Chondrocyte (in vitro differentiated cells): ENCODE measurements at regions not wholly inside any gene's neighbourhood (a gene's known extent, or its start where the extent isn't known, plus 50 kb on each side); places are given as distances from the start of the nearest gene placed in this dataset.

Experiments
- DNase-seq: peaks from one replicate; pipeline ENCODE4 v3.0.0; 2021; ENCODE audit warnings: mixed read lengths, low spot score
- H3K27ac Mint-ChIP-seq: one replicate; pipeline ENCODE4 v1.8.0; 2021; ENCODE audit warnings: mild to moderate bottlenecking, moderate library complexity, mixed read lengths; ENCODE audit not compliant: unreplicated experiment
- H3K27me3 Mint-ChIP-seq: 2 replicates; pipeline ENCODE4 v1.8.0; 2021; ENCODE audit warnings: low read depth, mixed read lengths
- H3K36me3 Mint-ChIP-seq: 2 replicates; pipeline ENCODE4 v1.8.0; 2021; ENCODE audit warnings: low read depth, mixed read lengths
- H3K4me1 Mint-ChIP-seq: 2 replicates; pipeline ENCODE4 v1.8.0; 2021; ENCODE audit warnings: low read depth, mild to moderate bottlenecking, mixed read lengths
- H3K4me3 Mint-ChIP-seq: one replicate; pipeline ENCODE4 v1.8.0; 2021; ENCODE audit warnings: mild to moderate bottlenecking, moderate library complexity, mixed read lengths; ENCODE audit not compliant: unreplicated experiment
- H3K9me3 Mint-ChIP-seq: 2 replicates; pipeline ENCODE4 v1.8.0; 2021; ENCODE audit warnings: low read depth, mixed read lengths
- TF ChIP-seq, protein P1 (sequence below): fragments of 200-600 bp; sonication (generic); IDR thresholded peaks from 2 replicates; pipeline ENCODE4 v1.5.0; 2021; ENCODE audit warnings: antibody characterized with exemption, mild to moderate bottlenecking, moderate library complexity

DNA sequence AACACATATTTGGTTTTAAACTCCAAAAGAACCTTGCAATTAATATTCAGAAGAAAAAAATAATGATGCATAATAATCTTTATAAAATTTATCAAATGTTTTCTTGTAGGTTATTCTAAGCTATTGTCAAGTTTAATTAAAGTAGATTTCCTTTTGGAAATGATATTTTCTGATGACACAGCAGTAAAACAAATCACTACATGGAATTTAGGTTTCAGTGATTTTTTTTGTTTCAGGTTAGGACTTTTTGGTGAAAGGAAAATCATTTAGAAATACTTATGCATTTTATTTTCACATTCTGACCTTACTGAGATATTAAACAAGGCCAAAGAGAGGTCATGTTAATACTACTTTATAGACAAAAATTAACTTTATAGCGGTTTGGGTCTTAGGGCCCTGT lies 1067.2 kb downstream of the TMTC2 start:
- Mint-ChIP-seq H3K27ac (no peak overlapping the region), H3K27me3 (no peaks in the 10 kb centered on the region), H3K4me3 (no peak overlapping the region), H3K9me3 (peaks cover 3% of the 10 kb centered on the region), H3K4me1 (no peaks in the 10 kb centered on the region), H3K36me3 (no peaks in the 10 kb centered on the region)
- TF ChIP-seq, protein P1, sequence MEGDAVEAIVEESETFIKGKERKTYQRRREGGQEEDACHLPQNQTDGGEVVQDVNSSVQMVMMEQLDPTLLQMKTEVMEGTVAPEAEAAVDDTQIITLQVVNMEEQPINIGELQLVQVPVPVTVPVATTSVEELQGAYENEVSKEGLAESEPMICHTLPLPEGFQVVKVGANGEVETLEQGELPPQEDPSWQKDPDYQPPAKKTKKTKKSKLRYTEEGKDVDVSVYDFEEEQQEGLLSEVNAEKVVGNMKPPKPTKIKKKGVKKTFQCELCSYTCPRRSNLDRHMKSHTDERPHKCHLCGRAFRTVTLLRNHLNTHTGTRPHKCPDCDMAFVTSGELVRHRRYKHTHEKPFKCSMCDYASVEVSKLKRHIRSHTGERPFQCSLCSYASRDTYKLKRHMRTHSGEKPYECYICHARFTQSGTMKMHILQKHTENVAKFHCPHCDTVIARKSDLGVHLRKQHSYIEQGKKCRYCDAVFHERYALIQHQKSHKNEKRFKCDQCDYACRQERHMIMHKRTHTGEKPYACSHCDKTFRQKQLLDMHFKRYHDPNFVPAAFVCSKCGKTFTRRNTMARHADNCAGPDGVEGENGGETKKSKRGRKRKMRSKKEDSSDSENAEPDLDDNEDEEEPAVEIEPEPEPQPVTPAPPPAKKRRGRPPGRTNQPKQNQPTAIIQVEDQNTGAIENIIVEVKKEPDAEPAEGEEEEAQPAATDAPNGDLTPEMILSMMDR: no peak
- DNase-seq: no peak

DNA sequence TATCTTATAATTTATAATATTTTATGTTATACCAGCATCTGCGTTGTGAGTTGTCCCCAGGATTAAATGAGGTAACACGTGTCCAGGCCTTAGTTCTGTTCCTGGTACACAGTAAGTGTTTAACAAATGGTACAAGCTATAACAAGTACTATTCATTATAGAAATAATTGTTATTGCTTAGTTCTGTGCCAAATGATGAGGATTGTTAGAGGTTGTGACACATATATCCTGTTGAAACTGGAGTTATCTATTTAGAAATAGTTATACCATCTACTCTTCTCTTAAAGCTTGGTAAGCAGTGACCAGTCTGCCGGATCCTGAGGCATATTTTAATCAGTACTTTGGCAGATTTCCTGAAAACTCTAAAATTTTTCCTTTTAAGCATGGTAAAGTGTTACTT lies 1066.5 kb downstream of the TMTC2 start:
- no peak for DNase-seq
- TF ChIP-seq, protein P1: no peak
- Mint-ChIP-seq H3K36me3 (no peaks in the 10 kb centered on the region), H3K4me3 (no peak overlapping the region), H3K27ac (no peak overlapping the region), H3K27me3 (no peaks in the 10 kb centered on the region), H3K9me3 (peaks cover 3% of the 10 kb centered on the region), H3K4me1 (no peaks in the 10 kb centered on the region)

DNA sequence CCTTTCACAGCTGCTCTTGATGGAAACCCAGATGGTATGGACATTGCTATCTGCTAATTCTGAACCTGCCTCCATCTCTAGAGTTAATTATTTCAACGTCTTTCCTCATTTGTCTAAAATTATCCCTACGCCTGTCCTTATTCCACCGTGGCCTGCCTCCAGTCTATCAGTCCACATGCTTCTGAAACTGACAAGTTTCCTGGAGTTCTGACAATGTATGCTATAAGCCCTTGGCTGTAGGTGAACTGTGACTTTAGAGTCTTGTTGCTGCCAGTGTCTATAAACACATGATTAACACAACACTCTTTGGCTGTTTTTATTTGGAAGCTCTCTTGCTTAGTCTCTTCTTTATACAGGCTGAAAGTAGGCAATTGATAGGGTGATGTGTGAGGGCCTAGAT lies 1052.9 kb downstream of the TMTC2 start:
- H3K27ac Mint-ChIP-seq: no peak overlapping the region
- peaks cover 13% of the 10 kb centered on the region for H3K9me3 Mint-ChIP-seq
- TF ChIP-seq, protein P1: no peak

DNA sequence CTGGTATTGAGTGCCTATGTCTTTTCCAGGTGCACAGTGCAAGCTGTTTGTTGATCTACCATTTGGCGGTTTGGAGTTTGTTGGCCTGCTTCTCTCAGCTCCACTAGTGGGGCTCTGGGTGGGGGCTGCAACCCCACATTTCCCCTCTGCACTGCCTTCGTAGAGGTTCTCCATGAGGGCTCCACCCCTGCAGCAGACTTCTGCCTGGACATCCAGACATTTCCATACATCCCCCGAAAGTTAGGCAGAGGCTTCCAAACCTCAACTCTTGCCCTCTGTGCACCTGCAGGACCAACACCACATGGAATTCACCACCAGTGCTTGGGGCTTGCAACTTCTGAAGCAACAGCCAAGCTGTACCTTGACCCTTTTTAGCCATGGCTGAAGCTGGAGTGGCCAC lies 1024.1 kb downstream of the TMTC2 start:
- no peak overlapping the region for H3K27ac Mint-ChIP-seq
- H3K36me3 Mint-ChIP-seq: no peaks in the 10 kb centered on the region
- TF ChIP-seq, protein P1: no peak
- peaks cover 40% of the 10 kb centered on the region for H3K9me3 Mint-ChIP-seq
- no peaks in the 10 kb centered on the region for H3K4me1 Mint-ChIP-seq
- H3K27me3 Mint-ChIP-seq: no peaks in the 10 kb centered on the region
- no peak overlapping the region for H3K4me3 Mint-ChIP-seq
- no peak for DNase-seq

More for the DNA sequence above, 1052.9 kb downstream of the TMTC2 start:
- Mint-ChIP-seq H3K4me1 (no peaks in the 10 kb centered on the region), H3K27me3 (no peaks in the 10 kb centered on the region), H3K4me3 (no peak overlapping the region), H3K36me3 (no peaks in the 10 kb centered on the region)
- DNase-seq: no peak

DNA sequence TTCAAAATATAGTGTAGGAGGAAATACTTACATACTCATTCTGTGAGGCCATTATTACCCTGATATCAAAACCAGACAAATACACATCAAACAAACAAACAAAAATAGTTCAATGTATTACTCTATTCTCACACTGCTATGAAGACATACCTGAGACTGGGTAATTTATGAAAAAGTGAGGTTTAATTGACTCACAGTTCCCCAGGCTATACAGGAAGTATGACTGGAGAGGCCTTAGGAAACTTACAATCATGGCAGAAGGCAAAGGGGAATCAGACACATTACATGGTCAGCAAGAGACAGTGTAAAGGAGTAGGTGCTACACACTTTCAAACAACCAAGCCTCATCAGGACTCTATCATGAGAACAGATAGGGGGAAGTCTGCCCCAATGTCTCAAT lies 1023.2 kb downstream of the TMTC2 start:
- Mint-ChIP-seq H3K9me3 (peaks cover 40% of the 10 kb centered on the region), H3K27me3 (no peaks in the 10 kb centered on the region), H3K27ac (no peak overlapping the region), H3K4me1 (no peaks in the 10 kb centered on the region), H3K36me3 (no peaks in the 10 kb centered on the region), H3K4me3 (no peak overlapping the region)
- DNase-seq: no peak
- TF ChIP-seq, protein P1: no peak
